ENCODE measurements at regions not wholly inside any gene's neighbourhood (a gene's known extent, or its start where the extent isn't known, plus 50 kb on each side); places are given as distances from the start of the nearest gene placed in this dataset.

- Histone ChIP-seq H3K9ac (ENCODE audit: low read length) (no peak overlapping the region), H3K36me3 (ENCODE audit: insufficient read depth, low read length) (no peaks in the 10 kb centered on the region), H3K4me2 (ENCODE audit: low read length) (no peak overlapping the region), H3K27ac (ENCODE audit: low read depth, low read length, poor library complexity, severe bottlenecking) (no peak overlapping the region), H3K4me1 (ENCODE audit: insufficient read depth, low read length, severe bottlenecking) (no peaks in the 10 kb centered on the region), H3K27me3 (ENCODE audit: insufficient read depth, low read length) (no peaks in the 10 kb centered on the region), H2AFZ (ENCODE audit: low read length) (no peak overlapping the region), H4K20me1 (ENCODE audit: insufficient read depth, low read length) (no peaks in the 10 kb centered on the region), H3K79me2 (ENCODE audit: insufficient read depth, low read length) (no peaks in the 10 kb centered on the region), H3K4me3 (ENCODE audit: low read depth, low read length, poor library complexity, severe bottlenecking) (no peak overlapping the region), H3F3A (ENCODE audit: insufficient read depth, low read length) (no peaks in the 10 kb centered on the region), H3K9me2 (ENCODE audit: low read depth, low read length) (no peaks in the 10 kb centered on the region), H3K9me3 (ENCODE audit: low read length) (no peaks in the 10 kb centered on the region)
- no peak for TF ChIP-seq EZH2 (IDR thresholded peaks at IDR 0.05; ENCODE audit: borderline replicate concordance, low read length)
- no peak for TF ChIP-seq CTCF (IDR thresholded peaks at IDR 0.05; ENCODE audit: low read length)
These were observed 1926.3 kb upstream of the WWC1 start for GRCh38 chr5:166365164-166365563.

GRCh38 chr5:166367391-166367790 is 1924.1 kb upstream of the WWC1 start:
- Histone ChIP-seq H3K4me3 (ENCODE audit: low read depth, low read length, poor library complexity, severe bottlenecking) (no peak overlapping the region), H3K79me2 (ENCODE audit: insufficient read depth, low read length) (no peaks in the 10 kb centered on the region), H3K4me2 (ENCODE audit: low read length) (no peak overlapping the region), H3K9me2 (ENCODE audit: low read depth, low read length) (no peaks in the 10 kb centered on the region), H3K9me3 (ENCODE audit: low read length) (no peaks in the 10 kb centered on the region), H3K27ac (ENCODE audit: low read depth, low read length, poor library complexity, severe bottlenecking) (no peak overlapping the region), H3K36me3 (ENCODE audit: insufficient read depth, low read length) (no peaks in the 10 kb centered on the region), H3K4me1 (ENCODE audit: insufficient read depth, low read length, severe bottlenecking) (no peaks in the 10 kb centered on the region), H3K9ac (ENCODE audit: low read length) (no peak overlapping the region), H4K20me1 (ENCODE audit: insufficient read depth, low read length) (no peaks in the 10 kb centered on the region), H3F3A (ENCODE audit: insufficient read depth, low read length) (no peaks in the 10 kb centered on the region), H3K27me3 (ENCODE audit: insufficient read depth, low read length) (no peaks in the 10 kb centered on the region), H2AFZ (ENCODE audit: low read length) (no peak overlapping the region)
- TF ChIP-seq CTCF (IDR thresholded peaks at IDR 0.05; ENCODE audit: low read length) (no peak), EZH2 (IDR thresholded peaks at IDR 0.05; ENCODE audit: borderline replicate concordance, low read length) (no peak)

- H3K9ac ChIP-seq (ENCODE audit: low read length), result no peak overlapping the region
- H3K9me3 ChIP-seq (ENCODE audit: low read length), result no peaks in the 10 kb centered on the region
- H2AFZ ChIP-seq (ENCODE audit: low read length), result no peak overlapping the region
- H3K4me3 ChIP-seq (ENCODE audit: low read depth, low read length, poor library complexity, severe bottlenecking), result no peak overlapping the region
- H3K27ac ChIP-seq (ENCODE audit: low read depth, low read length, poor library complexity, severe bottlenecking), result no peak overlapping the region
- H3K27me3 ChIP-seq (ENCODE audit: insufficient read depth, low read length), result no peaks in the 10 kb centered on the region
- H3K79me2 ChIP-seq (ENCODE audit: insufficient read depth, low read length), result no peaks in the 10 kb centered on the region
- TF ChIP-seq EZH2 (IDR thresholded peaks at IDR 0.05; ENCODE audit: borderline replicate concordance, low read length), result no peak
- no peak for TF ChIP-seq CTCF (IDR thresholded peaks at IDR 0.05; ENCODE audit: low read length)
- no peaks in the 10 kb centered on the region for H3K36me3 ChIP-seq (ENCODE audit: insufficient read depth, low read length)
- H3K9me2 ChIP-seq (ENCODE audit: low read depth, low read length), result no peaks in the 10 kb centered on the region
- H3F3A ChIP-seq (ENCODE audit: insufficient read depth, low read length), result no peaks in the 10 kb centered on the region
- H4K20me1 ChIP-seq (ENCODE audit: insufficient read depth, low read length), result no peaks in the 10 kb centered on the region
- H3K4me2 ChIP-seq (ENCODE audit: low read length), result no peak overlapping the region
- H3K4me1 ChIP-seq (ENCODE audit: insufficient read depth, low read length, severe bottlenecking), result no peaks in the 10 kb centered on the region
These were observed 1922.1 kb upstream of the WWC1 start for GRCh38 chr5:166369346-166369745.
